ENCODE measurements at regions not wholly inside any gene's neighbourhood (a gene's known extent, or its start where the extent isn't known, plus 50 kb on each side); places are given as distances from the start of the nearest gene placed in this dataset.
"Not testable (repeated sequence)": the region's sequence is repeated elsewhere in the genome, so short reads cannot be mapped to it uniquely, and the experiment has no call there.

DNA sequence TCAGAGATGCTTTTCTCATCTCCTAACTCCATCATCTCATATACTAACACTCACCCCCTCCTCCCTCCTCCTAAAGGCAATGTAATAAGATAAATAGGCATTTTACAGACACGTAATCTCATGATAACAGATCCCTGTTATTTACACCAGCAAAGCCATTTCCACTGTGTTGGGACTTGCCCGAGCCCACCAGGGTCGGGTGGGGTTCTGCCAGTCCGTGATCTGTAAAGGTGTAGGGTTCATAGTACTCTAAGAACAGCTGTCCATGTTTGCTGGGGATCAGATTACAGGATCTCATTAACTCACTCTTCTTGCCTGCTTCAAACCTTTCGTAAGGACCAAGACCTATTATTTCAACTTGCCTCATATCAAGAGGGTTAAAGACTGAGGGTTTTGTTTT, 172.4 kb downstream of the FZD1 start:
- DNase-seq (ENCODE audit: low spot score) = no peak
- Histone ChIP-seq H3K9ac (ENCODE audit: insufficient read depth, low read depth, low read length) (no peak overlapping the region), H3K27me3 (ENCODE audit: control insufficient read depth in 1 of 2, insufficient read depth in 2 of 2, low read length in 2 of 2) (no peaks in the 10 kb centered on the region), H3K36me3 (replicated peaks in 1 of 2; ENCODE audit: control insufficient read depth in 1 of 2, insufficient read depth in 2 of 2, low read length in 2 of 2) (no peaks in the 10 kb centered on the region), H4K20me1 (ENCODE audit: insufficient read depth, low read length) (no peaks in the 10 kb centered on the region), H3K79me2 (ENCODE audit: insufficient read depth, low read length) (no peaks in the 10 kb centered on the region), H3K27ac (ENCODE audit: extremely low read length, insufficient read depth, low read length) (no peak overlapping the region), H3K9me3 (ENCODE audit: low read length) (peaks cover 18% of the 10 kb centered on the region), H3K4me1 (ENCODE audit: insufficient read depth, low read length) (0 out of 2 replicates have a peak, but pooled peaks cover 5% of the 10 kb centered on the region), H3K4me2 (ENCODE audit: low read depth, low read length) (no peak overlapping the region), H2AFZ (ENCODE audit: low read length) (no peak overlapping the region), H3K4me3 (replicated peaks in 1 of 3; ENCODE audit: insufficient read depth in 1 of 3, low read depth in 2 of 3, low read length in 3 of 3) (no peak overlapping the region)
- FAIRE-seq = no peak
- BruUV-seq (replicated peaks) = no TSS peak
- intact Hi-C loops (cut with micrococcal nuclease; ENCODE audit: unreplicated experiment) (no loop called here), in situ Hi-C loops (cut with HindIII; ENCODE audit: extremely low pct_ligation_motif_present, low pct_unique_long_range_greater_than_20kb) (no loop called here)
- WGBS (ENCODE audit: low lambda C conversion rate) = 8% methylated on average over 5 of the region's 5 CpGs
- ChIA-PET POLR2A (no interaction called here), CTCF (ENCODE audit: low intra/inter-chr PET ratio, low total read pairs) (no interaction called here)
- no peak for ATAC-seq
- TF ChIP-seq SIX4 (CRISPR knock-in tag; IDR thresholded peaks at IDR 0.05) (peak; percentile 71; the same call in 1 of the 2 replicates), SIX1 (CRISPR knock-in tag; IDR thresholded peaks at IDR 0.05; ENCODE audit: borderline replicate concordance) (peak; percentile 31; the same call in 1 of the 2 replicates), ISX (CRISPR knock-in tag; conservative IDR thresholded peaks at IDR 0.05) (no peak)

DNA sequence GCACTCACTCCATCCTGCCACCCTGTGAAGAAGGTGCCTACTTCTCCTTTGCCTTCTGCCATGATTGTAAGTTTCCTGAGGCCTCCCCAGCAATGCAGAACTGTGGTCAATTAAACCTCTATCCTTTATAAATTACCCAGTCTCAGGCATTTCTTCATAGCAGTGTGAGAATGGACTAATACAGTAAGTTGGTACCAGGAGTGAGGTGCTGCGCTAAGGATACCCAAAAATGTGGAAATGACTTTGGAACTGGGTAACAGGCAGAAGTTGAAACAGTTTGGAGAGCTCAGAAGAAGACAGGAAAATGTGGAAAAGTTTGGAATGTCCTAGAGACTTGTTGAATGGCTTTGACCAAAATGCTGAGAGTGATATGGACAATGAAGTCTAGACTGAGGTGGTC, 176.0 kb downstream of the FZD1 start:
- H3K4me3 ChIP-seq (replicated peaks in 1 of 3; ENCODE audit: insufficient read depth in 1 of 3, low read depth in 2 of 3, low read length in 3 of 3); BruUV-seq (replicated peaks); POLR2A ChIA-PET; H3K9ac ChIP-seq (ENCODE audit: insufficient read depth, low read depth, low read length); CTCF ChIA-PET (ENCODE audit: low intra/inter-chr PET ratio, low total read pairs); in situ Hi-C loops (cut with HindIII; ENCODE audit: extremely low pct_ligation_motif_present, low pct_unique_long_range_greater_than_20kb); DNase-seq (ENCODE audit: low spot score); H3K27me3 ChIP-seq (ENCODE audit: control insufficient read depth in 1 of 2, insufficient read depth in 2 of 2, low read length in 2 of 2); H3K4me1 ChIP-seq (ENCODE audit: insufficient read depth, low read length); intact Hi-C loops (cut with micrococcal nuclease; ENCODE audit: unreplicated experiment); H3K27ac ChIP-seq (ENCODE audit: extremely low read length, insufficient read depth, low read length); H3K4me2 ChIP-seq (ENCODE audit: low read depth, low read length); H4K20me1 ChIP-seq (ENCODE audit: insufficient read depth, low read length); ATAC-seq; H3K36me3 ChIP-seq (replicated peaks in 1 of 2; ENCODE audit: control insufficient read depth in 1 of 2, insufficient read depth in 2 of 2, low read length in 2 of 2); FAIRE-seq; H3K79me2 ChIP-seq (ENCODE audit: insufficient read depth, low read length); H2AFZ ChIP-seq (ENCODE audit: low read length): not testable (repeated sequence)
- peaks cover 31% of the 10 kb centered on the region for H3K9me3 ChIP-seq (ENCODE audit: low read length)
- 0% methylated on average over 1 of the region's 1 CpG for WGBS (ENCODE audit: low lambda C conversion rate)

DNA sequence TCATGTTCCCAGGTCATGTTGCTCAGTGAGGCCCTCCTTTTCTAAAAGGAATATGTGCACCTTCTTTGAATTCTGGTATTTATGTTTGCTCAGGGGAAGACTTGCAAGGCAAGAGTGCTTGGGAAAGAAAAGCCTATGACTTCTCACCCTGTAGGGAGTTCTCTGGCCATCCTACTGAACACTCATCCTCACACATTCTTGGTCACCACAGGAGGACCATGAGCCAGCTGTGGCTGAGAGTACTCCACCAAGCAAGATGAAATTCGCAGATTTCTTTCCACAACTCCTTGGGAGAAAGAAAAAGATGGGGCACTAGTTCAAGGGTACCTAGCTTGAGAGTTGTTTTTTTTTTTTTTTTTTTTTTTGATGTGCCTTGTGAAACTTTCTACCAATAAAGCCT, 179.6 kb downstream of the FZD1 start:
- Histone ChIP-seq H4K20me1 (ENCODE audit: insufficient read depth, low read length) (no peaks in the 10 kb centered on the region), H3K27me3 (ENCODE audit: control insufficient read depth in 1 of 2, insufficient read depth in 2 of 2, low read length in 2 of 2) (no peaks in the 10 kb centered on the region), H3K79me2 (ENCODE audit: insufficient read depth, low read length) (no peaks in the 10 kb centered on the region), H3K27ac (ENCODE audit: extremely low read length, insufficient read depth, low read length) (no peak overlapping the region), H3K36me3 (replicated peaks in 1 of 2; ENCODE audit: control insufficient read depth in 1 of 2, insufficient read depth in 2 of 2, low read length in 2 of 2) (no peaks in the 10 kb centered on the region), H2AFZ (ENCODE audit: low read length) (no peak overlapping the region), H3K4me3 (replicated peaks in 1 of 3; ENCODE audit: insufficient read depth in 1 of 3, low read depth in 2 of 3, low read length in 3 of 3) (no peak overlapping the region), H3K9ac (ENCODE audit: insufficient read depth, low read depth, low read length) (no peak overlapping the region), H3K4me1 (ENCODE audit: insufficient read depth, low read length) (no peaks in the 10 kb centered on the region), H3K4me2 (ENCODE audit: low read depth, low read length) (no peak overlapping the region), H3K9me3 (ENCODE audit: low read length) (peaks cover 31% of the 10 kb centered on the region)
- intact Hi-C loops (cut with micrococcal nuclease; ENCODE audit: unreplicated experiment) = no loop called here
- in situ Hi-C loops (cut with HindIII; ENCODE audit: extremely low pct_ligation_motif_present, low pct_unique_long_range_greater_than_20kb) = no loop called here
- 0% methylated on average over 1 of the region's 1 CpG for WGBS (ENCODE audit: low lambda C conversion rate)
- no TSS peak for BruUV-seq (replicated peaks)
- FAIRE-seq = no peak
- POLR2A ChIA-PET = no interaction called here
- CTCF ChIA-PET (ENCODE audit: low intra/inter-chr PET ratio, low total read pairs) = no interaction called here
- no peak for DNase-seq (ENCODE audit: low spot score)
- no peak for ATAC-seq
- TF ChIP-seq ZMYM2 (CRISPR knock-in tag; IDR thresholded peaks at IDR 0.05) (no peak), TARDBP (CRISPR knock-in tag; IDR thresholded peaks at IDR 0.05) (no peak), ZNF230 (CRISPR knock-in tag; IDR thresholded peaks at IDR 0.05) (no peak), HOXA5 (CRISPR knock-in tag; IDR thresholded peaks at IDR 0.05) (no peak), RFX5 (IDR thresholded peaks at IDR 0.05; ENCODE audit: low read depth, low read length) (no peak), SIX1 (CRISPR knock-in tag; IDR thresholded peaks at IDR 0.05; ENCODE audit: borderline replicate concordance) (no peak), ZSCAN9 (CRISPR knock-in tag; IDR thresholded peaks at IDR 0.05; ENCODE audit: borderline replicate concordance) (no peak), ATRX (CRISPR knock-in tag; IDR thresholded peaks at IDR 0.05; ENCODE audit: borderline replicate concordance) (no peak), HIVEP1 (CRISPR knock-in tag; IDR thresholded peaks at IDR 0.05) (no peak), ARHGAP35 (CRISPR knock-in tag; IDR thresholded peaks at IDR 0.05; ENCODE audit: borderline replicate concordance) (no peak), ZFP37 (CRISPR knock-in tag; IDR thresholded peaks at IDR 0.05; ENCODE audit: borderline replicate concordance) (no peak), ZNF567 (CRISPR knock-in tag; IDR thresholded peaks at IDR 0.05; ENCODE audit: borderline replicate concordance) (no peak)
- TF ChIP-seq, protein P1, sequence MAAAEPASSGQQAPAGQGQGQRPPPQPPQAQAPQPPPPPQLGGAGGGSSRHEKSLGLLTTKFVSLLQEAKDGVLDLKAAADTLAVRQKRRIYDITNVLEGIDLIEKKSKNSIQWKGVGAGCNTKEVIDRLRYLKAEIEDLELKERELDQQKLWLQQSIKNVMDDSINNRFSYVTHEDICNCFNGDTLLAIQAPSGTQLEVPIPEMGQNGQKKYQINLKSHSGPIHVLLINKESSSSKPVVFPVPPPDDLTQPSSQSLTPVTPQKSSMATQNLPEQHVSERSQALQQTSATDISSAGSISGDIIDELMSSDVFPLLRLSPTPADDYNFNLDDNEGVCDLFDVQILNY (CRISPR knock-in tag; conservative IDR thresholded peaks at IDR 0.05) = no peak

All from HepG2 (cell line).